OCI-LY1 (cell line): ENCODE measurements at regions not wholly inside any gene's neighbourhood (a gene's known extent, or its start where the extent isn't known, plus 50 kb on each side); places are given as distances from the start of the nearest gene placed in this dataset.
"Not testable (repeated sequence)": the region's sequence is repeated elsewhere in the genome, so short reads cannot be mapped to it uniquely, and the experiment has no call there.

Experiments used
- EZH2 ChIP-seq: fragments of 200-600 bp; sonication (generic), shearing (Covaris generic); IDR thresholded peaks from 2 replicates; pipeline ENCODE4 v1.8.0; 2017; ENCODE audit warnings: borderline replicate concordance, mixed run types, mild to moderate bottlenecking, antibody characterized with exemption, low read length, moderate library complexity, mixed read lengths
- TF ChIP-seq, protein P1 (sequence below): fragments of 200-600 bp; sonication (generic), shearing (Covaris generic); IDR thresholded peaks from 2 replicates; pipeline ENCODE4 v1.5.1; 2017; ENCODE audit warnings: mild to moderate bottlenecking, antibody characterized with exemption, low read length, moderate library complexity, mixed read lengths

DNA sequence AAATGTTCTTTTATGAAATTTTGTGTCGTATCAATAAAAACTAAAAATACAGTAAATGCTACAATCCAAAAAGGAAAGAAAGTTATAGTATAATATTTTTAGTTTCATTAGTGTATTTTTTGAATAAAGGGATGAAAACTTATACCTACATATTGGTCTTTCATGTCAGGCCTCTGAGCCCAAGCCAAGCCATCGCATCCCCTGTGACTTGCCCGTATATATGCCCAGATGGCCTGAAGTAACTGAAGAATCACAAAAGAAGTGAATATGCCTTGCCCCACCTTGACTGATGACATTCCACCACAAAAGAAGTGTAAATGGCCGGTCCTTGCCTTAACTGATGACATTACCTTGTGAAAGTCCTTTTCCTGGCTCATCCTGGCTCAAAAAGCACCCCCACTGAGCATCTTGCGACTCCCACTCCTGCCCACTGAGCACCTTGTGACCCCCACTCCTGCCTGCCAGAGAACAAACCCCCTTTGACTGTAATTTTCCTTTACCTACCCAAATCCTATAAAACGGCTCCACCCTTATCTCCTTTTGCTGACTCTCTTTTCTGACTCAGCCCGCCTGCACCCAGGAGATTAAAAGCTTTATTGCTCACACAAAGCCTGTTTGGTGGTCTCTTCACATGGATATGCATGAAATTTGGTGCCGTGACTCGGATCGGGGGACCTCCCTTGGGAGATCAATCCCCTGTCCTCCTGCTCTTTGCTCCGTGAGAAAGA lies 108.2 kb upstream of the PELI1 start:
- TF ChIP-seq, protein P1, sequence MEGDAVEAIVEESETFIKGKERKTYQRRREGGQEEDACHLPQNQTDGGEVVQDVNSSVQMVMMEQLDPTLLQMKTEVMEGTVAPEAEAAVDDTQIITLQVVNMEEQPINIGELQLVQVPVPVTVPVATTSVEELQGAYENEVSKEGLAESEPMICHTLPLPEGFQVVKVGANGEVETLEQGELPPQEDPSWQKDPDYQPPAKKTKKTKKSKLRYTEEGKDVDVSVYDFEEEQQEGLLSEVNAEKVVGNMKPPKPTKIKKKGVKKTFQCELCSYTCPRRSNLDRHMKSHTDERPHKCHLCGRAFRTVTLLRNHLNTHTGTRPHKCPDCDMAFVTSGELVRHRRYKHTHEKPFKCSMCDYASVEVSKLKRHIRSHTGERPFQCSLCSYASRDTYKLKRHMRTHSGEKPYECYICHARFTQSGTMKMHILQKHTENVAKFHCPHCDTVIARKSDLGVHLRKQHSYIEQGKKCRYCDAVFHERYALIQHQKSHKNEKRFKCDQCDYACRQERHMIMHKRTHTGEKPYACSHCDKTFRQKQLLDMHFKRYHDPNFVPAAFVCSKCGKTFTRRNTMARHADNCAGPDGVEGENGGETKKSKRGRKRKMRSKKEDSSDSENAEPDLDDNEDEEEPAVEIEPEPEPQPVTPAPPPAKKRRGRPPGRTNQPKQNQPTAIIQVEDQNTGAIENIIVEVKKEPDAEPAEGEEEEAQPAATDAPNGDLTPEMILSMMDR = not testable (repeated sequence)
- not testable (repeated sequence) for TF ChIP-seq EZH2
